Esophagus (tissue), 2 donors: ENCODE measurements at regions not wholly inside any gene's neighbourhood (a gene's known extent, or its start where the extent isn't known, plus 50 kb on each side); places are given as distances from the start of the nearest gene placed in this dataset.
"Not testable (repeated sequence)": the region's sequence is repeated elsewhere in the genome, so short reads cannot be mapped to it uniquely, and the experiment has no call there.

Source experiments
- H3K27ac ChIP-seq, 2 donors: one replicate each; pipeline ENCODE4 v1.5.1; 2013; ENCODE audit warnings: low read depth in 2 of 2, mild to moderate bottlenecking in 2 of 2, inconsistent platforms in 1 of 2, low read length in 1 of 2, moderate library complexity in 1 of 2
- H3K27me3 ChIP-seq, 2 donors: one replicate each; pipeline ENCODE4 v1.6.1; 2013; ENCODE audit warnings: low read length in 2 of 2, control low read depth in 1 of 2, mild to moderate bottlenecking in 1 of 2; ENCODE audit not compliant: insufficient read depth in 2 of 2, control insufficient read depth in 1 of 2
- H3K36me3 ChIP-seq, 2 donors: one replicate each; pipeline ENCODE4 v1.6.1; 2013; ENCODE audit warnings: low read length in 1 of 2; ENCODE audit not compliant: control insufficient read depth in 2 of 2, insufficient read depth in 2 of 2
- H3K4me1 ChIP-seq, 2 donors: one replicate each; pipeline ENCODE4 v1.6.1; 2013; ENCODE audit warnings: low read length in 1 of 2; ENCODE audit not compliant: control insufficient read depth in 2 of 2, insufficient read depth in 2 of 2
- H3K4me3 ChIP-seq, 2 donors: one replicate each; pipeline ENCODE4 v1.5.1; 2013; ENCODE audit warnings: low read length in 2 of 2, mild to moderate bottlenecking in 2 of 2, low read depth in 1 of 2, moderate library complexity in 1 of 2
- H3K9me3 ChIP-seq, 2 donors: one replicate each; pipeline ENCODE4 v1.6.1; 2013; ENCODE audit warnings: mild to moderate bottlenecking in 2 of 2, low read depth in 1 of 2, low read length in 1 of 2, moderate library complexity in 1 of 2; ENCODE audit not compliant: control insufficient read depth in 2 of 2, insufficient read depth in 1 of 2
- WGBS, 2 donors: extraction: QIAGEN DNeasy Blood & Tissue Kit; methylation state at CpG; one replicate each; pipeline ENCODE4 v1.1.7; 2013; 5-methylcytosine and 5-hydroxymethylcytosine counted together
- donor health status: healthy with polysubstance abuse.
- donor health status: Bipolar disorder and iron deficiency.

DNA sequence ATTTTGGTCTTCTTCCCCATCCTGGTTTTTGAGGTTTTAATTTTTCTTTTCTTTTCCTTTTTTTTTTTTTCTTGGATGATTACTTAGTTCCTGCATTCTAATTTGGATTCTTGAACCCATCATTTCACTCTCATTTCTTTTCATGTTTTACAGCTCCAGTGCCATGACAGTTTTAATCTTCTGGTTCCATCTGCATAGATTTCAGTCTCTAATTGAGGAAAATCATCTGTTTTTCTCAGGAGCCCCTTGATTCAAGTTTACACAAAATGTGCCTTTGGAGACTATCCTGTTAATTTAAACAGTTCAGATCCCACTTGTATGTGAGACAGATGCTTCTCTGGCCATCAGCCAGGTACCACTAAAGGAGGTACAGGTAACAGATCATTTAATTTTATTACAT, 379.9 kb downstream of the PIK3C3 start:
- Histone ChIP-seq H3K9me3 (no peaks in the 10 kb centered on the region), H3K27ac (no peak overlapping the region), H3K4me3 (no peak overlapping the region), H3K36me3 (no peaks in the 10 kb centered on the region), H3K27me3 (no peaks in the 10 kb centered on the region), H3K4me1 (no peaks in the 10 kb centered on the region)

DNA sequence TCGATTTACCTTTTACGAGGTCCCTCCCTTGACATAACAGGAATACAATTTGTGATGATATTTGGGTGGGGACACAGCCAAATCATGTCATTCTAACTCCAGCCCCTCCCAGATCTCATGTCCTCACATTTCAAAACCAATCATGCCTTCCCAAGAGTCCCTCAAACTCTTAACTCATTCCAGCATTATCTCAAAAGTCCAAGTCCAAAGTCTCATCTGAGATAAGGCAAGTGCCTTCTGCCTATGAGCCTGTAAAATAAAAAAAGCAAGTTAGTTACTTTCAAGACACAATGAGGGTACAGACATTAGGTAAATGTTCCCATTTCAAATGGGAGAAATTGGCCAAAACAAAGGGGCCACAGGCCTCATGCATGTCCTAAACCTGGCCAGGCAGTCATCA, 381.1 kb downstream of the PIK3C3 start:
- Histone ChIP-seq H3K4me1 (no peaks in the 10 kb centered on the region), H3K9me3 (no peaks in the 10 kb centered on the region), H3K27me3 (no peaks in the 10 kb centered on the region), H3K27ac (no peak overlapping the region), H3K4me3 (no peak overlapping the region), H3K36me3 (no peaks in the 10 kb centered on the region)
- 44 to 78% methylated on average over 2 of the region's 2 CpGs for WGBS, 2 donors

DNA sequence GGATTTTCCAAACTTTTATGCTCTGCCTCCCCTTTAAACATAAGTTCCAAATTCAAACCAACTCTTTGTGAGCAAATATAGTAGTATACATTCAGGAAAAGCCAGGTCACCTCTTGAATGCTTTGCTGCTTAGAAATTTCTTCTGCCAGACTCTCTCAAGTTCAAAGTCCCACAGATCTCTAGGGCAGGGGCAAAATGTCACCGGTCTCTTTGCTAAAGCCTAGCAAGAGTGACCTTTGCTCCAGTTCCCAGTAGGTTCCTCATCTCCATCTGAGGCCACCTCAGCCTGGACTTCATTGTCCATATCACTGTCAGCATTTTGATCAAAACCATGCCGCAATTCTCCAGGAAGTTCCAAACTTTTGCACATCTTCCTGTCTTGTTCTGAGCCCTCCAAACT, 382.3 kb downstream of the PIK3C3 start:
- WGBS, 2 donors, result 82 to 97% methylated on average over 2 of the region's 2 CpGs
- H3K36me3 ChIP-seq, result not testable (repeated sequence)

DNA sequence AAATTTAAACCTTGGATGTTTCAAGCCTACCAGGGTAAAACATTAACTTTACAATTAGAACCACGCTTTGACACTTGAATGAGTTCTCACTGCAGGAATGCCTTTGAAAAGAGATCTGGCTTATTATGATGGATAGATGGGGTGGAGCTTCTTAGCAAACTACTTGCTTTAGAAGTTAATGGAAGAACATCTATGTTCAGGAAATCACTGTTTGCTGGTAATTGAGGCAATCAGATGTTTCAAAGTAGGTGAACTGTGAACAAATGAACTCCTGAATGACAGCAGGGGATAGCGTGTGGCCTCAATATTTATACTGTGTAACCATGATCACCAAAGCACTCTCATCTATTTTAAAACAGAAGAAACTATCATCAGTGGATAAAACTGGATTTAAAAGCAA, 383.6 kb downstream of the PIK3C3 start:
- Histone ChIP-seq H3K9me3 (no peaks in the 10 kb centered on the region), H3K4me1 (no peaks in the 10 kb centered on the region), H3K4me3 (no peak overlapping the region), H3K27me3 (no peaks in the 10 kb centered on the region), H3K36me3 (no peaks in the 10 kb centered on the region), H3K27ac (no peak overlapping the region)
- WGBS, 2 donors, result 31% methylated on average over 2 of the region's 2 CpGs

More for the DNA sequence above, 382.3 kb downstream of the PIK3C3 start:
- not testable (repeated sequence) for H3K27me3 ChIP-seq, H3K9me3 ChIP-seq, H3K27ac ChIP-seq, H3K4me1 ChIP-seq, H3K4me3 ChIP-seq

DNA sequence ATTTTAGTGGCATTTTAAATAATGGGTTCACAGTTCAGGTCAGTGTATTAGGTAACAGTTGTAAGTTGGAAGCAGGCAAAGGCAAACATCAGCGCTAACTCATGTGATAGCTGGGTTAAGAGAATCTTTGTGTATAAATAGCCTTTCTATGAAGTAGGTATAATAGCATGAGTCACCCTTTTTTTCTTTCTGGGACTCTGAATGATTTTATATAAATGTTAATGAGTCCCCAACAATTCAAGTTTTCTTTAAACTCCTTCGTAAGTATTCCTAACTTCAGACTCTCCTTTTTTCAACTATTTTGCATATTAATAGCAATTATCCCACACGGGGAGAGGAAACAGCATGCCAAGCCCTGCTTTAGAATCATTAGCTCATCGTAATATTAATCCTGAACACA, 384.3 kb downstream of the PIK3C3 start:
- WGBS, 2 donors, result 18 to 31% methylated on average over 4 of the region's 4 CpGs

DNA sequence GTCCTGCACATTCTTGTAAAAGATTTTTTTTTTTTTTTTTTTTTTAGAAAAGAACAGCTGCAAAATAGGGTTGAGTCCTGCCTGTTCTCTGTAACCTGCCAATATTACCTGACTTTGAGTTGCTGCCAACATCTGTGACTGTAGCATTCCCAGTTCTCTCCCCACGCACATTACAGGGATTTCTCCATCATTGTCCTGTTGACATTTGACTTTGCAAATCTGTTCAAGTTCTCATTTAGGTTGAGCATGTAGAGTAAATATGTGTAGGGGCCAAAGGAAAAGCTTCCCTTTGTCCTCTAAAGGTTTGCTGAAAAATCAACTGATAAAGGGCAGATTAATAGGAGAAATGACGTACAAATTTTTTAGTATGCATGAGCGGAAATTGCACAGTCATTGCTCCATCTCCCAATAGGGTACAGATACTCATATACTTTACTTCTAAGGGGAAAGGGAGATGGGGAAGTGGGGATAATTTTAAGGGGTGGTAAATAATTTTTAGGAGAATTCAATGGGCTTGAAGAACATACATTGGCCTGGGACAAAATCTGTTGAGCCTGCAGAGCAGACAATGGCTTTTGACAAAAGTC, 385.5 kb downstream of the PIK3C3 start:
- H3K36me3 ChIP-seq, result no peaks in the 10 kb centered on the region
- H3K4me3 ChIP-seq, result no peak overlapping the region
- H3K27me3 ChIP-seq, result no peaks in the 10 kb centered on the region
- H3K27ac ChIP-seq, result no peak overlapping the region
- no peaks in the 10 kb centered on the region for H3K4me1 ChIP-seq
- WGBS, 2 donors, result 54 to 56% methylated on average over 3 of the region's 3 CpGs
- H3K9me3 ChIP-seq, result no peaks in the 10 kb centered on the region

More for the DNA sequence above, 384.3 kb downstream of the PIK3C3 start:
- no peaks in the 10 kb centered on the region for H3K36me3 ChIP-seq
- H3K4me1 ChIP-seq, result no peaks in the 10 kb centered on the region
- no peak overlapping the region for H3K4me3 ChIP-seq
- H3K27me3 ChIP-seq, result no peaks in the 10 kb centered on the region
- no peaks in the 10 kb centered on the region for H3K9me3 ChIP-seq
- no peak overlapping the region for H3K27ac ChIP-seq

DNA sequence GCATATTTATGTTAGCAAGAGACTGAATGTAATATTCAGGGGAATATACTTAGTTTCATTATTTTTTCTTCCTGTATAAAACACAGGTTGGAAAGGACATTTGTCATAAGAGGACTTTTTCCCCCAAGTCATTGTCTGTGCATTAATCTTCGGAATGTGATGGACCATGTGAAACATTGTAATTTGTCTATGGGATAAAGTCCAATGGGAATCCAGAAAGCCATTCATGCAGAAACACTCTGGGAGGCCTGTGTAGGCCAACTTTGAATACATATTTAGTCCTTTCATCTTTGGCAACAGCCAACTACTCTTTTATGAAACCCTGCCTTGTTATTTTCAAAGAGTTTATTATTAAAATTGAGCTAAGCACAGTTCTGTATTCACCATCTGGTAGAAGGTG, 386.4 kb downstream of the PIK3C3 start:
- H3K9me3 ChIP-seq, result no peaks in the 10 kb centered on the region
- H3K36me3 ChIP-seq, result no peaks in the 10 kb centered on the region
- no peaks in the 10 kb centered on the region for H3K4me1 ChIP-seq
- 22 to 28% methylated on average over 1 of the region's 1 CpG for WGBS, 2 donors
- peaks cover 0 to 2% of the 10 kb centered on the region in 2 donors for H3K27me3 ChIP-seq
- H3K4me3 ChIP-seq, result no peak overlapping the region
- no peak overlapping the region for H3K27ac ChIP-seq

DNA sequence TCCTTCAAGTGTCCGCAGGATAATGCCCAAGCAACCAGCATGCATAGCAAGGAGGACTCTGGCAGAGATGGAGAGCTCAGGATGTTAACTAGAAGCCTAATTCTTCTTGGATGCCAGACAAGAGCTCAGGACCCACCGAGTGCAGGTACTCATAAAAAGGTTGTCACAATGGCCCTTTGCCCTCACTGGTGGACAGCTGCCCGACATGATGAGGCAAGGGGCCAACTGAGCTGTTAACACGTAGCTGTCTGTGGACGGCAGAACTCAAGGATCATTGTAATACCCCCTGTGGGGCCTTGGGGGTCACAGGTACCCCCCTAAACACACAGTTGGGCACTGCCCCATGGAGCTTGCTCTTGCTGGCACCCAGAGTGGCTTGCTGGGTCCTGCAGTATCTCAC, 393.7 kb downstream of the PIK3C3 start:
- Histone ChIP-seq H3K4me1 (no peaks in the 10 kb centered on the region), H3K9me3 (no peaks in the 10 kb centered on the region), H3K27ac (no peak overlapping the region), H3K36me3 (no peaks in the 10 kb centered on the region), H3K27me3 (peaks cover 0 to 2% of the 10 kb centered on the region in 2 donors), H3K4me3 (no peak overlapping the region)
- 60 to 73% methylated on average over 5 of the region's 5 CpGs for WGBS, 2 donors

DNA sequence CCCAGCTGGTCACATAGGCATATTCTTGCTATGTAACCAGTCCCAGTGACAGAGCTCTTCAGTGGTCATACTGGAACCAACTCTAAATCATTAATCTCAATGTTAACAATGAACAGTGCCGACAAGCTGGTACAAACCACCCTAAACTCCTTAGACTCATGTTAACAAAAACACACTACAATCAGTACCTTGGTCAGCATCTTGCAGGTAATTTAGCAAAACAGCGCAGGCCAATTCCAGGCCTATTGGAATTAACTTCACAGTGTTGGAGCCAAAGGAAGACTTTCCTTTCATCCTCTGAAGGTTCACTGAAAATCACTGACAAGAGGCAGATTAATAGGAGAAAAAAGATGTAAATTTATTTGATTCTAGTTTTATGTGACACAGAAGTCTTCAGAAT, 396.4 kb downstream of the PIK3C3 start:
- 44 to 64% methylated on average over 2 of the region's 2 CpGs for WGBS, 2 donors
- Histone ChIP-seq H3K36me3 (no peaks in the 10 kb centered on the region), H3K27ac (no peak overlapping the region), H3K4me1 (no peaks in the 10 kb centered on the region), H3K27me3 (no peaks in the 10 kb centered on the region), H3K4me3 (no peak overlapping the region), H3K9me3 (no peaks in the 10 kb centered on the region)

DNA sequence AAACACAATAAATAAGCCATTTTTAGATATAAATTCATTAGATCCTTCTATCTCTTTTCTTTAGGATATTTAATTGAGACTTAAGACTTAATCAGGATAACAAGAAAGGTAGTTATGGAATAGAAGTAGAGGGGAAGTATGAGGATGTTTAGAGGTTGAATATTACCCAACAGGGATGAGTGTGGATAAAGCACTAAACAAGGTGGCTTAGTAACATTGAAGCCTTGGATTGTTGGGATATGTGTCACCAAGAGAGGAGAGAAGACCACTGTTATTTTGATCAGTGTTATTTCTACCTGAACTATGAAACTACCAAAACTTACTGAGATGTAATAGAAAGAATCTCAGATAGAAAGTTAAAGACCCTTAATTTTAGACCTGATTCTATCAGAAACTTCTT, 405.7 kb downstream of the PIK3C3 start:
- no peaks in the 10 kb centered on the region for H3K9me3 ChIP-seq
- H3K4me1 ChIP-seq, result peaks cover 0 to 2% of the 10 kb centered on the region in 2 donors
- H3K36me3 ChIP-seq, result no peaks in the 10 kb centered on the region
- no peaks in the 10 kb centered on the region for H3K27me3 ChIP-seq
- H3K27ac ChIP-seq, result no peak overlapping the region
- no peak overlapping the region for H3K4me3 ChIP-seq
